HG03439 (cell line): ENCODE measurements at regions not wholly inside any gene's neighbourhood (a gene's known extent, or its start where the extent isn't known, plus 50 kb on each side); places are given as distances from the start of the nearest gene placed in this dataset.

ENCODE experiments used
- ATAC-seq: cut with Tn5 transposase; IDR thresholded peaks from one replicate; pipeline ENCODE4 v1.9.1; 2021; ENCODE audit warnings: mild to moderate bottlenecking, moderate library complexity; ENCODE audit not compliant: unreplicated experiment

- no peak for ATAC-seq
Measured at GRCh38 chr10:128280271-128280670, 154.0 kb upstream of the MKI67 start.

GRCh38 chr10:128281343-128281742 lies 155.1 kb upstream of the MKI67 start:
- no peak for ATAC-seq

GRCh38 chr10:128281861-128282260 lies 155.6 kb upstream of the MKI67 start:
- ATAC-seq, result no peak

GRCh38 chr10:128286141-128286761 lies 160.0 kb upstream of the MKI67 start:
- no peak for ATAC-seq

GRCh38 chr10:128286762-128287500 lies 160.7 kb upstream of the MKI67 start:
- ATAC-seq, result no peak

- no peak for ATAC-seq
Measured at GRCh38 chr10:128287921-128288320, 161.7 kb upstream of the MKI67 start.

- no peak for ATAC-seq
Measured at GRCh38 chr10:128289621-128290020, 163.4 kb upstream of the MKI67 start.

GRCh38 chr10:128295003-128295402 lies 168.8 kb upstream of the MKI67 start:
- no peak for ATAC-seq

- no peak for ATAC-seq
Measured at GRCh38 chr10:128296253-128297007, 170.2 kb upstream of the MKI67 start.

- no peak for ATAC-seq
Measured at GRCh38 chr10:128297709-128298378, 171.6 kb upstream of the MKI67 start.

- no peak for ATAC-seq
Measured at GRCh38 chr10:128298587-128298986, 172.4 kb upstream of the MKI67 start.

GRCh38 chr10:128300290-128300824 lies 174.1 kb upstream of the MKI67 start:
- ATAC-seq, result no peak

GRCh38 chr10:128301051-128301450 lies 174.8 kb upstream of the MKI67 start:
- ATAC-seq, result no peak

- ATAC-seq, result no peak
Measured at GRCh38 chr10:128302808-128303207, 176.6 kb upstream of the MKI67 start.

- no peak for ATAC-seq
Measured at GRCh38 chr10:128304271-128304670, 178.0 kb upstream of the MKI67 start.

- ATAC-seq, result no peak
Measured at GRCh38 chr10:128305601-128306345, 179.6 kb upstream of the MKI67 start.

GRCh38 chr10:128306535-128306934 lies 180.3 kb upstream of the MKI67 start:
- ATAC-seq, result no peak

GRCh38 chr10:128306966-128307365 lies 180.7 kb upstream of the MKI67 start:
- ATAC-seq, result no peak

- no peak for ATAC-seq
Measured at GRCh38 chr10:128307820-128308219, 181.6 kb upstream of the MKI67 start.

GRCh38 chr10:128310971-128311658 lies 184.9 kb upstream of the MKI67 start:
- no peak for ATAC-seq
